Smooth muscle cell (in vitro differentiated cells): ENCODE measurements at regions not wholly inside any gene's neighbourhood (a gene's known extent, or its start where the extent isn't known, plus 50 kb on each side); places are given as distances from the start of the nearest gene placed in this dataset.

Experiments used
- DNase-seq: peaks from one replicate; lab custom pipeline; 2025; ENCODE audit not compliant: unreplicated experiment; lab: John Stamatoyannopoulos, UW
- H2AFZ ChIP-seq: fragments of 200-600 bp; sonication (generic); 2 replicates; pipeline ENCODE4 v1.6.0; 2016; ENCODE audit warnings: antibody characterized with exemption, low read depth, mild to moderate bottlenecking
- H3F3A ChIP-seq: fragments of 200-600 bp; sonication (generic); 2 replicates; pipeline ENCODE4 v1.6.0; 2017; ENCODE audit warnings: antibody characterized with exemption, low read depth
- H3K27ac ChIP-seq: fragments of 200-600 bp; sonication (generic); 2 replicates; pipeline ENCODE4 v1.5.1; 2016; ENCODE audit warnings: low read depth, mild to moderate bottlenecking
- H3K27me3 ChIP-seq: fragments of 200-600 bp; sonication (generic); 2 replicates; pipeline ENCODE4 v1.6.1; 2016; ENCODE audit warnings: low read depth, mild to moderate bottlenecking
- H3K36me3 ChIP-seq: fragments of 200-600 bp; sonication (generic); 2 replicates; pipeline ENCODE4 v1.5.1; 2016; ENCODE audit warnings: low read depth
- H3K4me1 ChIP-seq: fragments of 200-600 bp; sonication (generic); 2 replicates; pipeline ENCODE4 v1.5.1; 2016; ENCODE audit warnings: low read depth
- H3K4me2 ChIP-seq: fragments of 200-600 bp; sonication (generic); 2 replicates; pipeline ENCODE4 v1.6.0; 2016; ENCODE audit warnings: mild to moderate bottlenecking
- H3K4me3 ChIP-seq: fragments of 200-600 bp; sonication (generic); 2 replicates; pipeline ENCODE4 v1.5.1; 2016; ENCODE audit warnings: mild to moderate bottlenecking
- H3K79me2 ChIP-seq: fragments of 200-600 bp; sonication (generic); 2 replicates; pipeline ENCODE4 v1.6.0; 2016; ENCODE audit warnings: low read depth, mild to moderate bottlenecking
- H3K9ac ChIP-seq: fragments of 200-600 bp; sonication (generic); 2 replicates; pipeline ENCODE4 v1.6.0; 2016; ENCODE audit warnings: low read depth
- H3K9me3 ChIP-seq: fragments of 200-600 bp; sonication (generic); replicated peaks from 2 replicates; pipeline ENCODE4 v1.5.1; 2016; ENCODE audit warnings: low read depth
- H4K20me1 ChIP-seq: fragments of 200-600 bp; sonication (generic); 2 replicates; pipeline ENCODE4 v1.6.0; 2016; ENCODE audit warnings: low read depth
- WGBS: methylation state at CpG from one replicate; pipeline ENCODE4 v1.1.7; 2016; ENCODE audit warnings: low lambda C conversion rate; 5-methylcytosine and 5-hydroxymethylcytosine counted together
- TF ChIP-seq, protein P1 (sequence below): fragments of 200-600 bp; sonication (generic); IDR thresholded peaks from 2 replicates; pipeline ENCODE4 v1.5.1; 2017; ENCODE audit warnings: borderline replicate concordance, mild to moderate bottlenecking, antibody characterized with exemption; ENCODE audit not compliant: insufficient read depth, poor library complexity, severe bottlenecking

DNA sequence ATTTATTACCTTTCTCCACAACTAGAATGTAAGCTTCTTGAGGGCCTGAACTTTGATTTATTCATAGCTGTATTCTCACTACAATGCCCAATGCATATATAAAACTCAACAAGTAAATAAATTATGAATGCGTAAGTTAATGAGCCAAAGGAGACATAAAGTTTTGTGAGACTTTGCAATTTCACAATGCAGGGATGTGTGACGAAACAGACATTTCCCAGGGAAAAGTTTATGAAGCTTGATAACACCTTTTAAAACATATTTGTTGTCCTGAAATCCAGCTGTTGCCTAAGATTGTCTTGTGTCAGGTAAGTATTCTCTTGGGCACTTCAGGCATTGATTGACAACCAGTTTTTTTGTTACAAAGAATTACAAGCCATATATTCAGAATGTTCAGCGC lies 800.1 kb downstream of the BRINP1 start:
- H3K79me2 ChIP-seq, result no peaks in the 10 kb centered on the region
- no peaks in the 10 kb centered on the region for H3K27me3 ChIP-seq
- H3F3A ChIP-seq, result no peaks in the 10 kb centered on the region
- H3K27ac ChIP-seq, result no peak overlapping the region
- H3K4me1 ChIP-seq, result no peaks in the 10 kb centered on the region
- no peaks in the 10 kb centered on the region for H3K36me3 ChIP-seq
- H3K9me3 ChIP-seq, result no peaks in the 10 kb centered on the region
- H3K4me2 ChIP-seq, result no peak overlapping the region
- DNase-seq, result no peak
- TF ChIP-seq, protein P1, sequence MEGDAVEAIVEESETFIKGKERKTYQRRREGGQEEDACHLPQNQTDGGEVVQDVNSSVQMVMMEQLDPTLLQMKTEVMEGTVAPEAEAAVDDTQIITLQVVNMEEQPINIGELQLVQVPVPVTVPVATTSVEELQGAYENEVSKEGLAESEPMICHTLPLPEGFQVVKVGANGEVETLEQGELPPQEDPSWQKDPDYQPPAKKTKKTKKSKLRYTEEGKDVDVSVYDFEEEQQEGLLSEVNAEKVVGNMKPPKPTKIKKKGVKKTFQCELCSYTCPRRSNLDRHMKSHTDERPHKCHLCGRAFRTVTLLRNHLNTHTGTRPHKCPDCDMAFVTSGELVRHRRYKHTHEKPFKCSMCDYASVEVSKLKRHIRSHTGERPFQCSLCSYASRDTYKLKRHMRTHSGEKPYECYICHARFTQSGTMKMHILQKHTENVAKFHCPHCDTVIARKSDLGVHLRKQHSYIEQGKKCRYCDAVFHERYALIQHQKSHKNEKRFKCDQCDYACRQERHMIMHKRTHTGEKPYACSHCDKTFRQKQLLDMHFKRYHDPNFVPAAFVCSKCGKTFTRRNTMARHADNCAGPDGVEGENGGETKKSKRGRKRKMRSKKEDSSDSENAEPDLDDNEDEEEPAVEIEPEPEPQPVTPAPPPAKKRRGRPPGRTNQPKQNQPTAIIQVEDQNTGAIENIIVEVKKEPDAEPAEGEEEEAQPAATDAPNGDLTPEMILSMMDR, result no peak
- no peak overlapping the region for H3K4me3 ChIP-seq
- H2AFZ ChIP-seq, result no peak overlapping the region
- no peak overlapping the region for H3K9ac ChIP-seq
- 89% methylated on average over 3 of the region's 3 CpGs for whole genome bisulfite sequencing
- no peaks in the 10 kb centered on the region for H4K20me1 ChIP-seq

DNA sequence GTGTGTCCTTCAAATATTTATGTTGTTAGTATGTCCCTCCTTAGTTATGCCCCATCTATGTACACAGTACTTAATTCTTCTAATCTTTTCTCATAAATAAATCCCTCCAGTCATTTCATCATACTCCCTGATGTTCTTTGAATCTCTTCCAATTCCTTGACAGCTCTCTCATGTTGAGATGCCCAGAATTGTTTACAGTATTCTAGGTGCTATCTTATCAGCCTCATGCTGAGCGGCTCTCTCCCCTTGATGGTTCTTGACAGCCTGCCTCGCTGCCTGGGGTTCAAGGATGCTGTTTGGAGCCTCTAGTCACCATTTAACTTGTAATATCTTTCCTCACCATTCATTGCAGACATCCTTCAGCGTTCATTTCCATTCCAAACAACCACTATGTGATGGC lies 799.2 kb downstream of the BRINP1 start:
- Histone ChIP-seq H3K4me3 (no peak overlapping the region), H3K27ac (no peak overlapping the region), H3K4me1 (no peaks in the 10 kb centered on the region), H2AFZ (no peak overlapping the region), H3K36me3 (no peaks in the 10 kb centered on the region), H3K79me2 (no peaks in the 10 kb centered on the region), H4K20me1 (no peaks in the 10 kb centered on the region), H3K4me2 (no peak overlapping the region), H3K9ac (no peak overlapping the region), H3K9me3 (no peaks in the 10 kb centered on the region), H3F3A (no peaks in the 10 kb centered on the region), H3K27me3 (no peaks in the 10 kb centered on the region)
- DNase-seq, result no peak
- TF ChIP-seq, protein P1, result no peak
- WGBS, result 83% methylated on average over 3 of the region's 3 CpGs

DNA sequence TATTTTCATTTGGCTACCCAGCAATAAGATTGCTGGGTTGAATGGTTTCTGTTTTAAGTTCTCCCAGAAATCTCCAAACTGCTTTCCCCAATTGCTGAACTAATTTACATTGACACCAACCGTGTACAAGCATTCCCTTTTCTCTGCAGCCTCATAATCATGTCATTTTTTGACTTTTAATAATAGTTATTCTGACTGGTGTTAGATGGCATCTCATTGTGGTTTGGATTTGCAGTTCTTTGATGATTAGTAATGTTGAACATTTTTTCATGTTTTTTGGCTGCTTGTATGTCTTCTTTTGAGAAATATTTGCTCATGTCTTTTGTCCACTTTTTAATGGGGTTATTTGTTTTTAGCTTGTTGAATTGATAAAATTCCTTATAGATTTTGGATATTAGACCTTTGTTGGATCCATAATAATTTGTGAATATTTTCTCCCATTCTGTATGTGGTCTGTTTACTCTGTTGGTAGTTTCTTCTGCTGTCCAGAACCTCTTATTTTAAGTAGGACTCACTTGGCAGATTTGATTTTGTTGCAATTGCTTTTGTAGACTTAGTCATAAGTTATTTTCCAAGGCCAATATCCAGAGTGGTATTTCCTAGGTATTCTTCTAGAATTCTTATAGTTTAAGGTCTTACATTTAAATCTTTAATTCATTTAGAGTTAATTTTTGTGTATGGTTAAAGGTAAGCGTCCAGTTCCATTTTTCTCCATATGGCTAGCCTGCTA lies 793.7 kb downstream of the BRINP1 start:
- H3K27me3 ChIP-seq, result no peaks in the 10 kb centered on the region
- H3K4me2 ChIP-seq, result no peak overlapping the region
- H3K36me3 ChIP-seq, result no peaks in the 10 kb centered on the region
- no peaks in the 10 kb centered on the region for H3K79me2 ChIP-seq
- no peaks in the 10 kb centered on the region for H3F3A ChIP-seq
- H2AFZ ChIP-seq, result no peak overlapping the region
- peaks cover 4% of the 10 kb centered on the region for H3K4me1 ChIP-seq
- no peak overlapping the region for H3K9ac ChIP-seq
- DNase-seq, result no peak
- no peaks in the 10 kb centered on the region for H4K20me1 ChIP-seq
- 48% methylated on average over 2 of the region's 2 CpGs for WGBS
- no peak overlapping the region for H3K27ac ChIP-seq
- TF ChIP-seq, protein P1, result no peak
- no peak overlapping the region for H3K4me3 ChIP-seq
- H3K9me3 ChIP-seq, result peaks cover 6% of the 10 kb centered on the region

DNA sequence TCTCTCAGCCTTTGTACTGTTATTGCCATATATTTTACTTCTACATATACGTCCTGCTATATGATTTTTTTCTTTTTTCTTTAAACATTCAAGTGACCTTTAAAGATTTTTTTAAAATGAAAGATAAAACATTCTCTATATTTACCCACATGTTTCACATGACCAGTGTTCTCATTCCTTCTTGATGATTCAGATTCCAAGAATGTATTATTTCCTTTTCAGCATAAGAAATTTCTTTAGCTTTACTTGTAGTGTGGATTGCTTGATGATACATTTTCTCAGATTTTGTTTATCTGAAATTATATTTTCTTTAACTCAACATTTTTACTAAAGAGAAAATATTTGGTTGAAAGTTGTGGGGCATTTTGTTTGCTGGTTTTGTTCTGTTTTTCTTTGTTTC lies 792.1 kb downstream of the BRINP1 start:
- Histone ChIP-seq H2AFZ (peak overlapping the region; percentile 57), H3K79me2 (no peaks in the 10 kb centered on the region), H3K4me2 (peak overlapping the region; percentile 70), H4K20me1 (no peaks in the 10 kb centered on the region), H3F3A (no peaks in the 10 kb centered on the region), H3K36me3 (no peaks in the 10 kb centered on the region), H3K9me3 (peaks cover 6% of the 10 kb centered on the region), H3K9ac (peak overlapping the region; percentile 38), H3K27ac (peak overlapping the region; percentile 84), H3K27me3 (no peaks in the 10 kb centered on the region), H3K4me3 (no peak overlapping the region), H3K4me1 (peaks cover 4% of the 10 kb centered on the region)
- 72% methylated on average over 1 of the region's 1 CpG for WGBS
- TF ChIP-seq, protein P1, result no peak
- DNase-seq, result no peak
